ENCODE measurements at regions not wholly inside any gene's neighbourhood (a gene's known extent, or its start where the extent isn't known, plus 50 kb on each side); places are given as distances from the start of the nearest gene placed in this dataset.

- no peak for TF ChIP-seq ZNF281 (CRISPR knock-in tag; IDR thresholded peaks at IDR 0.05; ENCODE audit: borderline replicate concordance)
- TF ChIP-seq ZNF441 (CRISPR knock-in tag; IDR thresholded peaks at IDR 0.05; ENCODE audit: borderline replicate concordance): no peak
- no peak for TF ChIP-seq ZBTB37 (CRISPR knock-in tag; IDR thresholded peaks at IDR 0.05)
- no peak for TF ChIP-seq TP53 (CRISPR knock-in tag; conservative IDR thresholded peaks at IDR 0.05)
- no peak for TF ChIP-seq ZNF484 (CRISPR knock-in tag; IDR thresholded peaks at IDR 0.05; ENCODE audit: borderline replicate concordance, low read depth)
- TF ChIP-seq THAP8 (CRISPR knock-in tag; IDR thresholded peaks at IDR 0.05; ENCODE audit: borderline replicate concordance): no peak
- TF ChIP-seq, protein P1, sequence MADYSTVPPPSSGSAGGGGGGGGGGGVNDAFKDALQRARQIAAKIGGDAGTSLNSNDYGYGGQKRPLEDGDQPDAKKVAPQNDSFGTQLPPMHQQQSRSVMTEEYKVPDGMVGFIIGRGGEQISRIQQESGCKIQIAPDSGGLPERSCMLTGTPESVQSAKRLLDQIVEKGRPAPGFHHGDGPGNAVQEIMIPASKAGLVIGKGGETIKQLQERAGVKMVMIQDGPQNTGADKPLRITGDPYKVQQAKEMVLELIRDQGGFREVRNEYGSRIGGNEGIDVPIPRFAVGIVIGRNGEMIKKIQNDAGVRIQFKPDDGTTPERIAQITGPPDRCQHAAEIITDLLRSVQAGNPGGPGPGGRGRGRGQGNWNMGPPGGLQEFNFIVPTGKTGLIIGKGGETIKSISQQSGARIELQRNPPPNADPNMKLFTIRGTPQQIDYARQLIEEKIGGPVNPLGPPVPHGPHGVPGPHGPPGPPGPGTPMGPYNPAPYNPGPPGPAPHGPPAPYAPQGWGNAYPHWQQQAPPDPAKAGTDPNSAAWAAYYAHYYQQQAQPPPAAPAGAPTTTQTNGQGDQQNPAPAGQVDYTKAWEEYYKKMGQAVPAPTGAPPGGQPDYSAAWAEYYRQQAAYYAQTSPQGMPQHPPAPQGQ (CRISPR knock-in tag; IDR thresholded peaks at IDR 0.05; ENCODE audit: borderline replicate concordance): no peak
- no peak for TF ChIP-seq ARHGAP35 (CRISPR knock-in tag; IDR thresholded peaks at IDR 0.05; ENCODE audit: borderline replicate concordance)
- no peak for TF ChIP-seq MTF2 (CRISPR knock-in tag; IDR thresholded peaks at IDR 0.05; ENCODE audit: borderline replicate concordance)
- TF ChIP-seq, protein P2, sequence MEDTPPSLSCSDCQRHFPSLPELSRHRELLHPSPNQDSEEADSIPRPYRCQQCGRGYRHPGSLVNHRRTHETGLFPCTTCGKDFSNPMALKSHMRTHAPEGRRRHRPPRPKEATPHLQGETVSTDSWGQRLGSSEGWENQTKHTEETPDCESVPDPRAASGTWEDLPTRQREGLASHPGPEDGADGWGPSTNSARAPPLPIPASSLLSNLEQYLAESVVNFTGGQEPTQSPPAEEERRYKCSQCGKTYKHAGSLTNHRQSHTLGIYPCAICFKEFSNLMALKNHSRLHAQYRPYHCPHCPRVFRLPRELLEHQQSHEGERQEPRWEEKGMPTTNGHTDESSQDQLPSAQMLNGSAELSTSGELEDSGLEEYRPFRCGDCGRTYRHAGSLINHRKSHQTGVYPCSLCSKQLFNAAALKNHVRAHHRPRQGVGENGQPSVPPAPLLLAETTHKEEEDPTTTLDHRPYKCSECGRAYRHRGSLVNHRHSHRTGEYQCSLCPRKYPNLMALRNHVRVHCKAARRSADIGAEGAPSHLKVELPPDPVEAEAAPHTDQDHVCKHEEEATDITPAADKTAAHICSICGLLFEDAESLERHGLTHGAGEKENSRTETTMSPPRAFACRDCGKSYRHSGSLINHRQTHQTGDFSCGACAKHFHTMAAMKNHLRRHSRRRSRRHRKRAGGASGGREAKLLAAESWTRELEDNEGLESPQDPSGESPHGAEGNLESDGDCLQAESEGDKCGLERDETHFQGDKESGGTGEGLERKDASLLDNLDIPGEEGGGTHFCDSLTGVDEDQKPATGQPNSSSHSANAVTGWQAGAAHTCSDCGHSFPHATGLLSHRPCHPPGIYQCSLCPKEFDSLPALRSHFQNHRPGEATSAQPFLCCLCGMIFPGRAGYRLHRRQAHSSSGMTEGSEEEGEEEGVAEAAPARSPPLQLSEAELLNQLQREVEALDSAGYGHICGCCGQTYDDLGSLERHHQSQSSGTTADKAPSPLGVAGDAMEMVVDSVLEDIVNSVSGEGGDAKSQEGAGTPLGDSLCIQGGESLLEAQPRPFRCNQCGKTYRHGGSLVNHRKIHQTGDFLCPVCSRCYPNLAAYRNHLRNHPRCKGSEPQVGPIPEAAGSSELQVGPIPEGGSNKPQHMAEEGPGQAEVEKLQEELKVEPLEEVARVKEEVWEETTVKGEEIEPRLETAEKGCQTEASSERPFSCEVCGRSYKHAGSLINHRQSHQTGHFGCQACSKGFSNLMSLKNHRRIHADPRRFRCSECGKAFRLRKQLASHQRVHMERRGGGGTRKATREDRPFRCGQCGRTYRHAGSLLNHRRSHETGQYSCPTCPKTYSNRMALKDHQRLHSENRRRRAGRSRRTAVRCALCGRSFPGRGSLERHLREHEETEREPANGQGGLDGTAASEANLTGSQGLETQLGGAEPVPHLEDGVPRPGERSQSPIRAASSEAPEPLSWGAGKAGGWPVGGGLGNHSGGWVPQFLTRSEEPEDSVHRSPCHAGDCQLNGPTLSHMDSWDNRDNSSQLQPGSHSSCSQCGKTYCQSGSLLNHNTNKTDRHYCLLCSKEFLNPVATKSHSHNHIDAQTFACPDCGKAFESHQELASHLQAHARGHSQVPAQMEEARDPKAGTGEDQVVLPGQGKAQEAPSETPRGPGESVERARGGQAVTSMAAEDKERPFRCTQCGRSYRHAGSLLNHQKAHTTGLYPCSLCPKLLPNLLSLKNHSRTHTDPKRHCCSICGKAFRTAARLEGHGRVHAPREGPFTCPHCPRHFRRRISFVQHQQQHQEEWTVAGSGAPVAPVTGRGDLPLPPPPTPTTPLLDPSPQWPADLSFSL (CRISPR knock-in tag; IDR thresholded peaks at IDR 0.05): no peak
Observed at GRCh38 chr5:145588113-145588512, 247.0 kb downstream of the PRELID2 start (continued).

Data from HepG2 (cell line).